ENCODE measurements at regions not wholly inside any gene's neighbourhood (a gene's known extent, or its start where the extent isn't known, plus 50 kb on each side); places are given as distances from the start of the nearest gene placed in this dataset.

DNA sequence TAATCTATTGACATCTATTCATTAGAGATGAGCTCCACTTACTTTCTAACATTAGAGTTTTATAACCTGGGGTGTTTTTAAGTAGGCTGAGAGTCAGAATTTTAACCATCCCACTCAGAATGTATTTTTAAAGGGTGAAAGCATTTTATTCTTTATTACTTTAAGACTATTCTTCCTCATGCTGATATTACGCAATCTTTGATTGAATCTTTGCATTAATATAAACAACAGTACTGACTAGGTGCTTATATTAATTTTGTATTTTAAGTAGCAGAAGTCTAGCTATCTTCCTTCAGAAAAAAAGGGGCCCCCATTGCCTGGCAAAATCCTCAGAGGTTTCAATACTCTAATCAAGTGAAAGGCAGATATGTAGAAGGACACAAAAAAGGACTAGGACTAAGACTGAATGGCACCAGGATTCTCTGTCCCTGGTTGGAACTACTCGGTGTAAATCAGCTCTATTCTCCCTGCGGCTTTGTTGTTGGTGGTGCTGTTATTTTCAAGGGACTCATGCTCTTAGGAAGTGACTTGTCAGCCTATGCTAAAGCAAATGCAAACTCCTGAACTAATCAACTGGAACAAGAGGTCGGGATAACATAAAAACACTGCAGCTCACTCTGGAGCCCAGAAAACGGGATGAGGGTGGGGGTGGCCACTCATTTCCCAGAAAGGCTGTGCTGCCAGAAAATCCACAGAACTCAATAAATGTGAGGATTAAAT is 1324.4 kb downstream of the GRIK2 start:
- H3K27ac ChIP-seq (ENCODE audit: low read depth in 2 of 2, low read length in 2 of 2) = no peak overlapping the region
- DNase-seq = peak in 2 of 5 donors; percentile 5 to 22
- no peaks in the 10 kb centered on the region for H3K27me3 ChIP-seq (ENCODE audit: control insufficient read depth, insufficient read depth, low read length)
- H3K9me3 ChIP-seq (ENCODE audit: control insufficient read depth in 2 of 3, insufficient read depth in 1 of 3, low read length in 3 of 3) = no peaks in the 10 kb centered on the region
- H3K36me3 ChIP-seq (ENCODE audit: control insufficient read depth in 2 of 3, insufficient read depth in 3 of 3, low read length in 3 of 3) = no peaks in the 10 kb centered on the region
- TF ChIP-seq, protein P1, sequence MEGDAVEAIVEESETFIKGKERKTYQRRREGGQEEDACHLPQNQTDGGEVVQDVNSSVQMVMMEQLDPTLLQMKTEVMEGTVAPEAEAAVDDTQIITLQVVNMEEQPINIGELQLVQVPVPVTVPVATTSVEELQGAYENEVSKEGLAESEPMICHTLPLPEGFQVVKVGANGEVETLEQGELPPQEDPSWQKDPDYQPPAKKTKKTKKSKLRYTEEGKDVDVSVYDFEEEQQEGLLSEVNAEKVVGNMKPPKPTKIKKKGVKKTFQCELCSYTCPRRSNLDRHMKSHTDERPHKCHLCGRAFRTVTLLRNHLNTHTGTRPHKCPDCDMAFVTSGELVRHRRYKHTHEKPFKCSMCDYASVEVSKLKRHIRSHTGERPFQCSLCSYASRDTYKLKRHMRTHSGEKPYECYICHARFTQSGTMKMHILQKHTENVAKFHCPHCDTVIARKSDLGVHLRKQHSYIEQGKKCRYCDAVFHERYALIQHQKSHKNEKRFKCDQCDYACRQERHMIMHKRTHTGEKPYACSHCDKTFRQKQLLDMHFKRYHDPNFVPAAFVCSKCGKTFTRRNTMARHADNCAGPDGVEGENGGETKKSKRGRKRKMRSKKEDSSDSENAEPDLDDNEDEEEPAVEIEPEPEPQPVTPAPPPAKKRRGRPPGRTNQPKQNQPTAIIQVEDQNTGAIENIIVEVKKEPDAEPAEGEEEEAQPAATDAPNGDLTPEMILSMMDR (IDR thresholded peaks at IDR 0.05; ENCODE audit: borderline replicate concordance, extremely low read depth, insufficient read depth) = no peak
- no peak overlapping the region for H3K4me3 ChIP-seq (ENCODE audit: low read length in 3 of 3)
- H3K9ac ChIP-seq (ENCODE audit: low read length in 3 of 3) = no peak overlapping the region
- intact Hi-C loops (cut with DNase I) = no loop called here
- no peak for FAIRE-seq
- H3K4me1 ChIP-seq (ENCODE audit: control insufficient read depth in 2 of 3, insufficient read depth in 2 of 3, low read depth in 1 of 3, low read length in 3 of 3) = no peaks in the 10 kb centered on the region

DNA sequence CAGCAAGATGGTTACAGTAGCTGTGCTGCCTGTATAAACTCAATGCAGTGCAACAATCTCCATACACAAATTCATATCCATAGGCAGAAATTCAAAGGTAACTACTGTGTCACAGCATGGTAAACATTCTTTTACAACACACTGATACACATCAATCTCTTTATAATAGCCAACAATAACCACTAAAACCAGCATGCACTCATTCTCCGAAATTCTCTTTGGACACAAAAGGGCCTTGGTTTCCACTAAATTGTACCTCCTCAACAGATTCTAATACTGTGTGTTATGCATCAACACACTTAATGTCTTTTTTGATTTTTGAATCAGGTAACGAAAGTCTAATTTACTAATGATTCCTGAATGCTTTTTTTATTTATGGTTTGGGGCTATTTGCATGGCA is 1323.7 kb downstream of the GRIK2 start:
- no peaks in the 10 kb centered on the region for H3K27me3 ChIP-seq (ENCODE audit: control insufficient read depth, insufficient read depth, low read length)

DNA sequence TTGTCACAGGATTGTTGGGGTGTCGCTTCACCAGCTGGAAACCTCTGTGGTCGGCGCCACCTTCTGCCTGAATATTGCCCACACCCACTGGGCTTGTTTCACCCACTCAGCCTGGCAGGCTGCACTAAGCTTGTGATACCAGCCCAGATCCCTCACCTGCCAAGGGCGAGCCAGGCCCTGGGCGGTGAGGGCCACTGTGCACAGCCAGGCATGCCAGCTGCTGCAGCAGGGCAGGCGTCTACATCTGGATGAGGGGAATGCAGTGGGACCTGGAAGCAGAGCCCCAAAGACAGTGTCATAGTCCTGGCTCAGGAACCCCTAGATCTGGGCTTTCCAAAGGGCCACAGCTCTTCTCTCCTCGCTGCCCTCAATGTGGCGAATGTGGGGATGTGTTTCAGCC is 1307.5 kb downstream of the GRIK2 start:
- FAIRE-seq = no peak

More for the DNA sequence above, 1323.7 kb downstream of the GRIK2 start:
- H3K9ac ChIP-seq (ENCODE audit: low read length in 3 of 3) = no peak overlapping the region
- no peaks in the 10 kb centered on the region for H3K4me1 ChIP-seq (ENCODE audit: control insufficient read depth in 2 of 3, insufficient read depth in 2 of 3, low read depth in 1 of 3, low read length in 3 of 3)
- no peak overlapping the region for H3K4me3 ChIP-seq (ENCODE audit: low read length in 3 of 3)
- H3K36me3 ChIP-seq (ENCODE audit: control insufficient read depth in 2 of 3, insufficient read depth in 3 of 3, low read length in 3 of 3) = no peaks in the 10 kb centered on the region
- TF ChIP-seq, protein P1 (IDR thresholded peaks at IDR 0.05; ENCODE audit: borderline replicate concordance, extremely low read depth, insufficient read depth) = no peak
- no peaks in the 10 kb centered on the region for H3K9me3 ChIP-seq (ENCODE audit: control insufficient read depth in 2 of 3, insufficient read depth in 1 of 3, low read length in 3 of 3)
- H3K27ac ChIP-seq (ENCODE audit: low read depth in 2 of 2, low read length in 2 of 2) = no peak overlapping the region
- no peak for DNase-seq
- FAIRE-seq = no peak
- intact Hi-C loops (cut with DNase I) = no loop called here

More for the DNA sequence above, 1307.5 kb downstream of the GRIK2 start:
- Histone ChIP-seq H3K4me1 (ENCODE audit: control insufficient read depth in 2 of 3, insufficient read depth in 2 of 3, low read depth in 1 of 3, low read length in 3 of 3) (no peaks in the 10 kb centered on the region), H3K9ac (ENCODE audit: low read length in 3 of 3) (no peak overlapping the region), H3K27ac (ENCODE audit: low read depth in 2 of 2, low read length in 2 of 2) (no peak overlapping the region), H3K27me3 (ENCODE audit: control insufficient read depth, insufficient read depth, low read length) (no peaks in the 10 kb centered on the region), H3K4me3 (ENCODE audit: low read length in 3 of 3) (no peak overlapping the region), H3K9me3 (ENCODE audit: control insufficient read depth in 2 of 3, insufficient read depth in 1 of 3, low read length in 3 of 3) (no peaks in the 10 kb centered on the region), H3K36me3 (ENCODE audit: control insufficient read depth in 2 of 3, insufficient read depth in 3 of 3, low read length in 3 of 3) (no peaks in the 10 kb centered on the region)
- TF ChIP-seq, protein P1 (IDR thresholded peaks at IDR 0.05; ENCODE audit: borderline replicate concordance, extremely low read depth, insufficient read depth) = no peak
- DNase-seq = peak in 1 of 5 donors; percentile 52
- intact Hi-C loops (cut with DNase I) = no loop called here
